Thymus (tissue), 11 donors: ENCODE measurements at regions not wholly inside any gene's neighbourhood (a gene's known extent, or its start where the extent isn't known, plus 50 kb on each side); places are given as distances from the start of the nearest gene placed in this dataset.
"Not testable (repeated sequence)": the region's sequence is repeated elsewhere in the genome, so short reads cannot be mapped to it uniquely, and the experiment has no call there.

Experiments used
- DNase-seq, 9 donors: peaks; one replicate each; pipeline ENCODE4 v3.0.0-alpha.2; 2013; ENCODE audit warnings: low spot score in 9 of 9, low read depth in 6 of 9, missing footprints in 1 of 9
- H3K27ac ChIP-seq, 2 donors: one replicate each; pipeline ENCODE4 v1.5.1; 2013; ENCODE audit warnings: control low read depth in 1 of 2, low read depth in 1 of 2, low read length in 1 of 2, mild to moderate bottlenecking in 1 of 2, moderate library complexity in 1 of 2
- H3K27me3 ChIP-seq, 2 donors: one replicate each; pipeline ENCODE4 v1.5.1; 2013; ENCODE audit warnings: low read length in 1 of 2; ENCODE audit not compliant: control insufficient read depth in 2 of 2, insufficient read depth in 1 of 2
- H3K36me3 ChIP-seq, 2 donors: one replicate each; pipeline ENCODE4 v1.5.1; 2013; ENCODE audit warnings: low read length in 1 of 2, mild to moderate bottlenecking in 1 of 2, moderate library complexity in 1 of 2; ENCODE audit not compliant: control insufficient read depth in 2 of 2, insufficient read depth in 2 of 2
- H3K4me1 ChIP-seq, 2 donors: one replicate each; pipeline ENCODE4 v1.5.1; 2013; ENCODE audit warnings: low read length in 2 of 2; ENCODE audit not compliant: control insufficient read depth in 2 of 2, insufficient read depth in 2 of 2
- H3K4me3 ChIP-seq, 2 donors: one replicate each; pipeline ENCODE4 v1.5.1; 2013; ENCODE audit warnings: low read length in 2 of 2, control low read depth in 1 of 2, mild to moderate bottlenecking in 1 of 2
- H3K9me3 ChIP-seq, 2 donors: one replicate each; pipeline ENCODE4 v1.5.1; 2013; ENCODE audit warnings: low read length in 1 of 2, mild to moderate bottlenecking in 1 of 2; ENCODE audit not compliant: control insufficient read depth in 2 of 2, insufficient read depth in 1 of 2
- WGBS: extraction: QIAGEN DNeasy Blood & Tissue Kit; methylation state at CpG from one replicate; pipeline ENCODE4 v1.1.7; 2013; 5-methylcytosine and 5-hydroxymethylcytosine counted together
- donor health status: healthy.

GRCh38 chr20:51276296-51276695 is 253.4 kb upstream of the KCNG1 start:
- Histone ChIP-seq H3K4me1 (no peaks in the 10 kb centered on the region), H3K4me3 (no peak overlapping the region), H3K36me3 (no peaks in the 10 kb centered on the region), H3K27me3 (peaks cover 0 to 5% of the 10 kb centered on the region in 2 donors), H3K27ac (no peak overlapping the region), H3K9me3 (no peaks in the 10 kb centered on the region)
- DNase-seq = no peak
- WGBS = 62% methylated on average over 9 of the region's 9 CpGs

GRCh38 chr20:51275826-51276225 is 252.9 kb upstream of the KCNG1 start:
- no peaks in the 10 kb centered on the region for H3K36me3 ChIP-seq
- H3K4me3 ChIP-seq = no peak overlapping the region
- no peak overlapping the region for H3K27ac ChIP-seq
- WGBS = 15% methylated on average over 14 of the region's 14 CpGs
- H3K4me1 ChIP-seq = no peaks in the 10 kb centered on the region
- peaks cover 0 to 5% of the 10 kb centered on the region in 2 donors for H3K27me3 ChIP-seq
- no peaks in the 10 kb centered on the region for H3K9me3 ChIP-seq
- no peak for DNase-seq

GRCh38 chr20:51275181-51275580 is 252.3 kb upstream of the KCNG1 start:
- Histone ChIP-seq H3K36me3 (no peaks in the 10 kb centered on the region), H3K27me3 (peaks cover 0 to 5% of the 10 kb centered on the region in 2 donors), H3K4me1 (no peaks in the 10 kb centered on the region), H3K9me3 (no peaks in the 10 kb centered on the region), H3K4me3 (no peak overlapping the region), H3K27ac (no peak overlapping the region)
- DNase-seq = no peak
- WGBS = 90% methylated on average over 5 of the region's 5 CpGs

- Histone ChIP-seq H3K27ac (no peak overlapping the region), H3K4me3 (no peak overlapping the region), H3K27me3 (peaks cover 0 to 5% of the 10 kb centered on the region in 2 donors), H3K4me1 (no peaks in the 10 kb centered on the region), H3K9me3 (no peaks in the 10 kb centered on the region), H3K36me3 (no peaks in the 10 kb centered on the region)
- DNase-seq = no peak
- 93% methylated on average over 5 of the region's 5 CpGs for WGBS
These were observed 249.5 kb upstream of the KCNG1 start for GRCh38 chr20:51272401-51272800.

GRCh38 chr20:51271931-51272330 is 249.0 kb upstream of the KCNG1 start:
- no peaks in the 10 kb centered on the region for H3K36me3 ChIP-seq
- H3K9me3 ChIP-seq = no peaks in the 10 kb centered on the region
- 89% methylated on average over 7 of the region's 7 CpGs for WGBS
- H3K27me3 ChIP-seq = peaks cover 0 to 5% of the 10 kb centered on the region in 2 donors
- no peak overlapping the region for H3K4me3 ChIP-seq
- no peaks in the 10 kb centered on the region for H3K4me1 ChIP-seq
- H3K27ac ChIP-seq = no peak overlapping the region
- DNase-seq = no peak

GRCh38 chr20:51271289-51271688 is 248.4 kb upstream of the KCNG1 start:
- DNase-seq, H3K27ac ChIP-seq, H3K9me3 ChIP-seq, H3K27me3 ChIP-seq, H3K4me3 ChIP-seq, H3K36me3 ChIP-seq, H3K4me1 ChIP-seq: not testable (repeated sequence)
- WGBS = 95% methylated on average over 2 of the region's 2 CpGs

GRCh38 chr20:51269671-51270070 is 246.8 kb upstream of the KCNG1 start:
- 84% methylated on average over 4 of the region's 4 CpGs for WGBS
- H3K27me3 ChIP-seq = no peaks in the 10 kb centered on the region
- no peak overlapping the region for H3K27ac ChIP-seq
- H3K9me3 ChIP-seq = no peaks in the 10 kb centered on the region
- no peak for DNase-seq
- no peaks in the 10 kb centered on the region for H3K36me3 ChIP-seq
- no peak overlapping the region for H3K4me3 ChIP-seq
- H3K4me1 ChIP-seq = no peaks in the 10 kb centered on the region

- no peaks in the 10 kb centered on the region for H3K27me3 ChIP-seq
- H3K27ac ChIP-seq = no peak overlapping the region
- H3K9me3 ChIP-seq = no peaks in the 10 kb centered on the region
- no peaks in the 10 kb centered on the region for H3K36me3 ChIP-seq
- no peaks in the 10 kb centered on the region for H3K4me1 ChIP-seq
- no peak for DNase-seq
- 96% methylated on average over 7 of the region's 7 CpGs for WGBS
- H3K4me3 ChIP-seq = no peak overlapping the region
These were observed 244.8 kb upstream of the KCNG1 start for GRCh38 chr20:51267679-51268078.

GRCh38 chr20:51266353-51266752 is 243.4 kb upstream of the KCNG1 start:
- H3K27me3 ChIP-seq = no peaks in the 10 kb centered on the region
- H3K4me3 ChIP-seq = no peak overlapping the region
- WGBS = 89% methylated on average over 7 of the region's 7 CpGs
- H3K27ac ChIP-seq = no peak overlapping the region
- H3K36me3 ChIP-seq = no peaks in the 10 kb centered on the region
- no peaks in the 10 kb centered on the region for H3K9me3 ChIP-seq
- no peaks in the 10 kb centered on the region for H3K4me1 ChIP-seq
- no peak for DNase-seq

- WGBS = 89% methylated on average over 1 of the region's 1 CpG
- no peaks in the 10 kb centered on the region for H3K27me3 ChIP-seq
- no peaks in the 10 kb centered on the region for H3K36me3 ChIP-seq
- no peaks in the 10 kb centered on the region for H3K4me1 ChIP-seq
- no peak overlapping the region for H3K27ac ChIP-seq
- no peak overlapping the region for H3K4me3 ChIP-seq
- no peak for DNase-seq
- no peaks in the 10 kb centered on the region for H3K9me3 ChIP-seq
These were observed 242.5 kb upstream of the KCNG1 start for GRCh38 chr20:51265361-51265760.
